GM18519 (cell line): ENCODE measurements at regions not wholly inside any gene's neighbourhood (a gene's known extent, or its start where the extent isn't known, plus 50 kb on each side); places are given as distances from the start of the nearest gene placed in this dataset.

Experiments used
- ATAC-seq: cut with Tn5 transposase; IDR thresholded peaks from one replicate; pipeline ENCODE4 v1.9.1; 2021; ENCODE audit warnings: mild to moderate bottlenecking, moderate library complexity; ENCODE audit not compliant: unreplicated experiment, low FRiP score

DNA sequence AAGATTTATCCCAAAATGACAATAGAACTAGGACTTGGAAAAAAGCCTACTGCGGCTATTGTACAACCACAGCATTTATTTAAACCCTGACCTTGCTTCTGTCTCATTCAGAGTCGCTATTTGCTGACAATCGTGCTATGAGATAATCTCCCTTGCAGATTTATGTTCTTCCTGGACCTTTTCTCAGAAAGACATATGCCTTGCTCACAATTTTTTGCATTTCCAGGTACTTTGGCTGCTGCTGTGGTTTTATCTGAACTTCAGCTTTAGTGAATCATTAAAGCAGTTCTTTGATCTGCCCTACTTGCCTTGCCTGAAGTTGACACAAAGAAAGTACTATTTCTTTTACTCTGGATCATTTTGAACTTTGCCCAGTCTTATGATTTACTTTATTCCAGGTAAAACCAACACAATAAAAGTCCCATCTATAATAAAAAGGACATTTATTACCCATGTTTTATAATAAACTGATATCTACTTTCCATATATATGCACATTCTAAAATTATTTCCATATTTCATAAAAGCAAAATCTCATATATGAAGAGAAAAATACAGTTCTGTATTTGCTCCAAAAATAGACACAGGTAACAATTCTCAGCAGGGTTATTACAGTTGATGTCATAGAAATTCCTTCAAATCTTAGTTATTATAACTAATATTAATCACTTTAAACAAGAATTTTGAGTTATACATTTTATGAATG, 63.4 kb upstream of the CARD18 start:
- no peak for ATAC-seq

DNA sequence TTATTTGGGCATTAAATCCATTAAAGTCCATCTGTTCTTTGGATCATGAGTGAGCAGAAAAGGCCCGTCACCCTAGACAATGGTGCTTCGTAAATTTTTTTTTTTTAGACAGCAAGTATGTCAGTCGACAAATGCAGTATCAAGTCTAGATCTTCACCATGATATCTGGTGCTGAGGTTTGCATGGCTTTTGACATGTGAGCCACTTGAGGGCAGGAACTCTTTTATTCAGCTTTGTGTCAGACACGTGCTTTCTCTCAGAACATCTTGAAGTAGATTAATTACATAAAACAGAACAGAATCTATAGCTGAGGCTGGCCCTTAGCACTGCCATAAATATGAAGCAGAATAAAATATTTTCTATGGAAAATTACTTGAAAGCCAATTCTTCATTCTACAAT, 62.9 kb upstream of the CARD18 start:
- no peak for ATAC-seq

DNA sequence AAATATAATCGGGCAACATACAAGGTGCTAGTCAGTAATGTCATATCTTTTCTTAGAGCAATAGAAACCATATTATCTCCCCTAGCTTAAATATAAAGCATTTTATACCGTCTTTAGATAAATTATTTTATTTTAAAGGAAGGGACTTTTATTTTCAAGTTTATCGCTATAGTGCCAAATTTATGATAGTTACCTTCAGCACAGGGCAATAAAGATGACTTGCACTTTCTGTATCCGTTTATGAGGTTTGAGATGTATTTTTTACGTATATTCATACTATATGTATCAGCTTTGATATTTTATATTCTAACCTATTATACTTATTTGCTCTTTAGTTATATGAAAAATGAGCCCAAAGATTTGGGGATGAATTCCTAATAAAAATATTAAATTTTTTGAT, 61.6 kb upstream of the CARD18 start:
- ATAC-seq, result no peak

DNA sequence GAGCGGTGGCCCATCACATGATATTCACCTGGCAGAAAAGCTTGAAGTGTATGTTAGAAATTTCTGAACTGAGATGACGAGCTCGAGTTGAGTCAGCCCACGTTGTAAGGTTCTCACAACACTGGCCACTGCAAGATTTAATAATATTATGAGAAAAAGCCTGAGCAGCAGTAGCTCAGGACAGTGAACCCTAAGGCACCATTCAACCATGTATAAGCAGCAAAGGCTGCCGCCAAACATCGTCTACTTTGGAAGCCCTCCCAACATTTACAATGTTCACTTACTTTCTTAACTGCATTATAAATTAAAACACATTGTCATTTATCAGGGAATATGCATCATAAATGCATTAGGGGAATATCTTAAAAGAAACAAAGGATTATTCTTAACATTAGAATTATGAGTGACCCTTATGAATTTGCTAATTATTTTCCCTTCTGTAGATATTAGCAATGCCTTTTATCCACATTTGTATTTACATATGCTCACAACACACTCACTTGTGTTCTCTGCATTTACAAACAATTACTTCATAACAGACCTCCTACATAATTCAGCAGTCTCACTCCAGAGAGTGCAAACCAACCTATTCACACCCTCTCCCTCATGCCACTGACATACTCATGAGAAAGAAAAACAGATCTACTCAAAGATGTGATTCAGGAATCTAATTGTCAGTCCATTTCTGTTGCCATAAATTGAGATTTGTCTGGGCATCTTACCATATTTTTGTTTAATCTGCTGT, 57.7 kb upstream of the CARD18 start:
- ATAC-seq, result no peak

DNA sequence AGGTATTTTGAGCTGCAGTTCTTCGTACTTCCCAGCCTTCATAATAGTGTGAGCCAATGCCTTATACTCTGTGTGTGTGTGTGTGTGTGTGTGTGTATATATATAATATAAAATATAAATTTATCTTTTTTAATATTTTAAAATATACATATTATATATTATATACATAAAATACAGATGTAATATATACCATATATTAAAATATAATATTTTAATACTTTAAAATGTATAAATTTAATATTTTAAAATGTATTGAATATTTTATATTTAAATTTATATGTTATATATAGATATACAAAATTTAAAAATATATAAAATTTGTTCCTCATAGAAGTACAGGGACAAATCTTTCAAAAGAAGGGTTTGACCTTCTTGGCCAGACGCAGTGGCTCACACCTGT, 53.7 kb upstream of the CARD18 start:
- no peak for ATAC-seq

DNA sequence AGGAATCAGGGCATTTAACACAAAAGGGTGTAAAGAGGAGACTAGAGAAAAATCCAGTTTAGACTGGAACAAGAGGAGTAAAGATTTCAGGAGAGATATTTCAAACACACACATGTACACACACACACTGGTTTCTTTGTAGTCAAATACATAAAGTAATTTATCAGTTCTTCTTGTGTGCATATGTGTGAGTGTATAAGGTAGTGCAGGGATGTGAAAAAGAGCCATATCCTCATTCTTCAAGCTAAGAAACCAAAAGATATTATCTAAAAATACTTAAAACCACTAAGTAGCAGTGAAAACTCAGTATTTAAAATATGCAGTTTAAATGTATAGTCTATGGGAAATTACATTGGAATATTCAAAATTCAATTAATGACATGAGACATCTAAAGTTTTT, 52.5 kb upstream of the CARD18 start:
- no peak for ATAC-seq

DNA sequence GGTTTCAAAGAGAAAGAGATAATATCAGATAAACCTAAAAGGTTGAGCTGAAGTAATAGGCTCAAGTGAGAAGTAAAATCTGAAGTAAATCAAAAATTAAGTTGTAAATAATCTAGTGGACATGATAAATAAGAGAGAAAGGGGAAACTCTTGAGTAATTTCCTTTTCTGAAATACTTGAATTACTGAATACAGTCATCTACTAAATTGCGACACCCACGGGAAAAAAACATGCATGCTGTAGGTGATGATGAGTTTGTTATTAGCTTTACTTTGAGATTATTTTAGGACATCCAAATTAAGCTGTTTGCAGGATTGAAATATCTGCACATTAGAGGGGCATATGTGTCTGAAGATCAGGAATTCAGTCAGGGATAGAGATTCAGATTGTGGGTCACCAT, 50.0 kb upstream of the CARD18 start:
- ATAC-seq, result no peak
